ENCODE measurements at regions not wholly inside any gene's neighbourhood (a gene's known extent, or its start where the extent isn't known, plus 50 kb on each side); places are given as distances from the start of the nearest gene placed in this dataset.

GRCh38 chr1:95671098-95671497 is 437.1 kb downstream of the RWDD3 start:
- no peak for DNase-seq (ENCODE audit: low read depth)

- no peak for DNase-seq (ENCODE audit: low read depth)
Measured at GRCh38 chr1:95679262-95679661, 445.3 kb downstream of the RWDD3 start.

- no peak for DNase-seq (ENCODE audit: low read depth)
Measured at GRCh38 chr1:95685081-95685480, 451.1 kb downstream of the RWDD3 start.

GRCh38 chr1:95686217-95686616 is 452.2 kb downstream of the RWDD3 start:
- no peak for DNase-seq (ENCODE audit: low read depth)

- no peak for DNase-seq (ENCODE audit: low read depth)
Measured at GRCh38 chr1:95699149-95699953, 465.3 kb downstream of the RWDD3 start.

- DNase-seq (ENCODE audit: low read depth), result no peak
Measured at GRCh38 chr1:95701450-95702173, 467.6 kb downstream of the RWDD3 start.

- no peak for DNase-seq (ENCODE audit: low read depth)
Measured at GRCh38 chr1:95703046-95703445, 469.0 kb downstream of the RWDD3 start.

- DNase-seq (ENCODE audit: low read depth), result no peak
Measured at GRCh38 chr1:95716097-95716496, 482.1 kb downstream of the RWDD3 start.

GRCh38 chr1:95716550-95716949 is 482.5 kb downstream of the RWDD3 start:
- no peak for DNase-seq (ENCODE audit: low read depth)

- DNase-seq (ENCODE audit: low read depth), result no peak
Measured at GRCh38 chr1:95723346-95723745, 489.3 kb downstream of the RWDD3 start.

GRCh38 chr1:95728841-95729240 is 494.8 kb downstream of the RWDD3 start:
- no peak for DNase-seq (ENCODE audit: low read depth)

- no peak for DNase-seq (ENCODE audit: low read depth)
Measured at GRCh38 chr1:95730986-95731385, 497.0 kb downstream of the RWDD3 start.

GRCh38 chr1:95731466-95731865 is 497.5 kb downstream of the RWDD3 start:
- no peak for DNase-seq (ENCODE audit: low read depth)

- no peak for DNase-seq (ENCODE audit: low read depth)
Measured at GRCh38 chr1:95733031-95733430, 499.0 kb downstream of the RWDD3 start.

GRCh38 chr1:95733671-95734070 is 499.7 kb downstream of the RWDD3 start:
- no peak for DNase-seq (ENCODE audit: low read depth)

GRCh38 chr1:95734560-95734959 is 500.6 kb downstream of the RWDD3 start:
- no peak for DNase-seq (ENCODE audit: low read depth)

GRCh38 chr1:95742591-95743089 is 508.6 kb downstream of the RWDD3 start:
- DNase-seq (ENCODE audit: low read depth), result no peak

GRCh38 chr1:95744731-95745130 is 510.7 kb downstream of the RWDD3 start:
- DNase-seq (ENCODE audit: low read depth), result no peak

- DNase-seq (ENCODE audit: low read depth), result no peak
Measured at GRCh38 chr1:95752515-95753381, 518.7 kb downstream of the RWDD3 start.

GRCh38 chr1:95753382-95754016 is 519.5 kb downstream of the RWDD3 start:
- DNase-seq (ENCODE audit: low read depth), result no peak

- DNase-seq (ENCODE audit: low read depth), result no peak
Measured at GRCh38 chr1:95754412-95754811, 520.4 kb downstream of the RWDD3 start.

GRCh38 chr1:95766036-95766435 is 532.0 kb downstream of the RWDD3 start:
- no peak for DNase-seq (ENCODE audit: low read depth)
